GM21717 (cell line): ENCODE measurements at regions not wholly inside any gene's neighbourhood (a gene's known extent, or its start where the extent isn't known, plus 50 kb on each side); places are given as distances from the start of the nearest gene placed in this dataset.
A peak's percentile ranks its signal among the peaks of the same experiment; 100 is the strongest.

Experiments used
- ATAC-seq: cut with Tn5 transposase; IDR thresholded peaks from one replicate; pipeline ENCODE4 v1.9.1; 2021; ENCODE audit warnings: mild to moderate bottlenecking, moderate library complexity; ENCODE audit not compliant: unreplicated experiment

DNA sequence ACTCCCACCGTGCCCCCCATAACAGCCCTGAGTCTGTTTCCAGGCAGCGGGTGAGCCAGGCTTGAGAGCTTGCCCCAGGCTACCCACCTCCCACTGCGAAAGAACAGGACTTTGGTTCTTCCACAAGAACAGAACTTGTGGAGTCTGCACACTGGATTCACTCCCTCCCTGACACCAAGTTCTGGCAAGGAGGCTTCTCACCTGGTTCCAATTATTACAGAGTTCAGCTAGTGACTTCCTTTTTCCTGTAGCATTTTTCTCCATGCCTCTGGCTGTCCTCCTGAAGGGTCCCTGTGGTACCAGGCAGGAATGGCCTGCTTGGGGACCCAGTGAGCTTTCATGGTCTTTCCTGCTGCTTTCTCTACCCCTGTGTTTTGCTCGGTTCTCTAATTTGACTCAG is 208.6 kb upstream of the SFRP2 start:
- no peak for ATAC-seq

DNA sequence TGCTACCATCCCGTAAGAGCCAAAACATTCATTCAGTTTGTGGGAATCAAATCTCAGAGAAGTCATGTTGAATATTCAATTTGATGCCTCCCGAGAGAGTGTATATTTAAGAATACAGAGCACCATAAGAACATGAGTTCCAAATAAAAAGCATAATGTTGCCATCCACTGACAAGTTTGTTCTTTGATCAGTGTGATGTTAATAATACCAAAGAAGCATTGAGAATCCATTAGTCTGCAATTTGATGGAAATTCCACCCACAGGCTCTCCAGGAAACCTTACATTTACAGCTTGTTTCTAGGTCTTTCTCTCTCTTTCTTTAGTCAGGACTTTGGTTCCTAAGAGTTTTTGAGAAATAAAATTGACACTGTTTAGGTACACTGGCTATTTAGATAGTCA is 200.6 kb upstream of the SFRP2 start:
- no peak for ATAC-seq

DNA sequence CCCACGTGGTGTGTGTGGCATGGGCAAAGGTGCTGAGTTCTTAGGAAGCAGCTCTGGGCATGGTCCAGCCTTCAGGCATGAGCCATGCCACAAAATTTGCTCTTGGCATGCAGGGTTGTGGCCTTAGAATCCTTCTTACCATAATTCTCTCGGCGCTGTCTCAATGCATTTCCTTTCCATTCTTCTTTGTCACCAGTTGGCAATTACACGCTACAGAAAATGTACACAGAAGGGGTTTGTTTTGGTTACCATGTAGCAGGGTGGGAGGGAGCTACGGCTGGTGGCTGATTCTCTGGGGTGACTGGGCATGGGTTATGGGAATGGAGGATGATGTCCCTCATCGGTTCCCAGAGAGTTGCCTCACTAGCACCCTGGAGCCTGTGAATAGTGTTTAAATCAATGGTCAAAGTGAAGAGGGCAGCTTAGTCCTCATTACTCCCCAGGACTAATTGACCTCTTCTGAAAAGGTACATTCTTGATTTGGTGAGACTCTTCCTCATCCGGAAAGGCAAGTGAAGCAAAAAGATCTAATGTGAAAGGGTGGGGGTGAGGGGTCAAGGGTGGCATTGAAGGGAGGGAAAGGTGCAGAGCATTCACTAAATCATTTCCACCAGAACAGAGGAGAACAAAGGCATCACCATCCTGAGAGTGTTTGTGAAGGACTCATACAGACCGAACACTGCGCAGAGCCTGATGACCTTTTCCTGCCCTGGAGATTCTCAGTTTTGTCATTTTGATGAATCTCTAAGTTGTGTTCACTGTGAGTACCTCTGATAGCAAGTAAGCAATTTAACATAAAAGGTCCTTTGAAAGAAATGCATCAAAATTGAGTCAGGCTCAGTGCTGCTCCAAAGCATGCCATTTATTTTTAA is 199.8 kb upstream of the SFRP2 start:
- ATAC-seq: no peak

DNA sequence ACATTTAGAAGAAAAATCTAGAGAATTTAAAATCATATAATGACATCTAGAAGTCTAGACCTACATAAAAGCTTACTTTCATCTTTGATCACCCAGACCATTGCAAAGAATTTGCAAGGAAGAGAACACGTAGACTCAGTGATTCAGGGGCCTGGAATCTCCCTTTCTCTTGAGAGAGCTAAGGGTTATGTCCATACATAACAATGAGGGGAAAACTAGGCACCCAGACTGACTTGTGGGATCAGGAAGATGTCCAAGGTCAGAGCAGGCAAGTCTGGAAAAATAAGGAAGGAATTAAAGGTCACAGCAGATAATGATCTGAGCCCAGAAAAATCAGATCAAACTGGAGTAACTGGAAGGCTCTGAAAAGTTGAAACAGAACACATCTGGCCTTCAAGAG is 198.4 kb upstream of the SFRP2 start:
- no peak for ATAC-seq

DNA sequence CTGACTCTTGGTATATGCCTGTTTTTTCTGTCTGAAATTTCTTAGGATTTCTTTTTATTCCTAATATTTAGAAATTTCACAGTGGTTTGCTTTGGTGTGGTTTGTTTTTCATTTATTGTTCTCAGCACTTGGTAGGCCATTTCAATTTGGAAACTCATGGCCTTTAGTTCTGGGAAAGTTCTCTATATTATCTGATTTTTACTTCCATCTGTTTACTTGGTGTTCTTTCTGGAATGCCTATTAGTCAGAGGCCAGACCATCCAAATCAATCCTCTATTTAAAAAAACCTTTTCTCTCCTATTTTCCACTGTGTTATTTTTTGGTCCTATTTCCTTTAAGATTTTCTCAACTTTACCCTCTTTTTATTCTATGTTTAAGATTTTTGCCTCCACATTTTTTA is 188.1 kb upstream of the SFRP2 start:
- no peak for ATAC-seq

DNA sequence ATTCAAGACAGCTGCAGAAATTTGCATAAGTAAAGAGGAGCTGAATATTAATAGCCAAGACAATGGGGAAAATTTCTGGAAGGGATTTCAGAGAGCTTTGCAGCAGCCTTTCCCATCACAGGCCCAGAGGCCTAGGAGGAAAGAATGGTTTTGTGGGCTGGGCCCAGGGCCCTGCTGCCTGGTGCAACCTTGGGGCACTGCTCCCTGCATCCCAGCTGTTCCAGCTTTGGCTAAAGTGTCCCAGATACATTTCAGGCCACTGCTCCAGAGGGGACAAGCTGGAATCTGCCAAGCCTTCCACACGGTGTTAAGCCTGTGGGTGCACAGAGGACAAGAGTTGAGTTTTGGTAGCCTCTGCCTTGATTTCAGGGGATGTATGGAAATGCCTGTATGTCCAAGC is 185.6 kb upstream of the SFRP2 start:
- ATAC-seq: no peak

DNA sequence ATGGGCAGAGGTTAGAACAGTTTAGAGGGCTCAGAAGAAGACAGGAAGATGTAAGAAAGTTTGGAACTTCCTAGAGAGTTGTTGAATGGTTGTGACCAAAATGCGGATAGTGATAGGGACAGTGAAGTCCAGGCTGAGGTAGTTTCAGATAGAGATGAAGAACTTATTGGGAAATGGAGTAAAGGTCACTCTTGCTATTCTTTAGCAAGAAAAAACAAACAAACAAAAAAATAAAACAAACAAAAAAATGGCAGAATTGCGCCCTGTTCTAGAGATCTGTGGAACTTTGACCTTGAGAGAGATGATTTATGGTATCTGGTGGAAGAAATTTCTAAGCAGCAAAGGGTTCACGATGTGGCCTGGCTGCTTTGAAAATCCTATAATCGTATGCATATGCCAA is 185.1 kb upstream of the SFRP2 start:
- no peak for ATAC-seq

DNA sequence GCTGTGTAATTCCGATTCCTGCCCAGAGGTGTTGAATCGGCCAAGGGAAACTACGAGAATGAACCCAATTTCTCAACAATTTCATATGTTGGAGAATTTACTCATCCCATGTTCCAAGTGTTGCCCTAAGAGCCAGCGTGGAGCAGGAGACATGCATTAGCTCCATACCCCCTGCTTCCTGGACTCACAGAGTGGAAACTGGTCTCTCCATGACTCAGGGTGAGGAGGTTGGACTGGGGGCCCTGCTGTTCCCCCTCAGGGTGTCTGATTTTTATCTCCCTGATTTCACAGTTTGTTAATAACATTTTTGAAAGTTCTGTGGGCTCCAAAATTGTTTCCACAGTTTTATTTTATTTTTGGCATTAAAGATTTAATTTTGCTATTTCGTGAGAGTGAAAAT is 183.0 kb upstream of the SFRP2 start:
- no peak for ATAC-seq

DNA sequence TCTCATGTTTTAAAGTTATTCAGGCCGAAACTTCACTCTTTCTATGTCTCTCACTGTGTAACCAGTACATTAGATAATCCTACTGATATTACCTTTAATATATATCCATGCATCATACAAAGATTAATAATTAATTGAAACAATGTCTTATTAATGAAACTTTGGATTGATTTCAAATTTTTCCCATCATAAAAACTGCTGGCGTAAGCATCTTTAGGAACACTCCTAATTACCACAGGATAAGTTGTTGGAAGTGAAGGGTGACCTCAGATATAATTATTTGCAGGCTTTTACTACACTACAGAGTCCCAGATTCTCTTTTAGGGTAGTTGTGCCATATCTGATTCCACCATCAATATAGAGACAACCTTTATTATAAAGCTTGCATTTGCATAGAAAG is 181.3 kb upstream of the SFRP2 start:
- ATAC-seq: no peak

DNA sequence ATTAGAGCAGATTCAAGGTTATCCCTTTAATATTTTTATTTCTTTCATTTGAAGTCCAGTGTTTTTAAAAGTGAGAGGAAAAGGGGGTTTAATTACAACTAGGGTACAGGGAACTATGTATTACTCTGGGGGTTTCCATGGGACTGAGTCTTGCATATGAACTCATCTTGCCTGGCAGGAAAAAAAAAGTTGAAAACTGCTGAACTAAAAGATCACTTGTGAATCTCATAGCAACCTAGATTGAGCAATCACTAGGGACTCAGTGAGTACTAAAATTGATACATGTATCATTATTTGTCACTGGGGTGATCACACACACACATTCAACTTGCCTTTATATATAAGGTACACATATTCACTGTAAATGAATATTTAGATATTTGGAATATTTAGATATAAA is 180.7 kb upstream of the SFRP2 start:
- no peak for ATAC-seq

DNA sequence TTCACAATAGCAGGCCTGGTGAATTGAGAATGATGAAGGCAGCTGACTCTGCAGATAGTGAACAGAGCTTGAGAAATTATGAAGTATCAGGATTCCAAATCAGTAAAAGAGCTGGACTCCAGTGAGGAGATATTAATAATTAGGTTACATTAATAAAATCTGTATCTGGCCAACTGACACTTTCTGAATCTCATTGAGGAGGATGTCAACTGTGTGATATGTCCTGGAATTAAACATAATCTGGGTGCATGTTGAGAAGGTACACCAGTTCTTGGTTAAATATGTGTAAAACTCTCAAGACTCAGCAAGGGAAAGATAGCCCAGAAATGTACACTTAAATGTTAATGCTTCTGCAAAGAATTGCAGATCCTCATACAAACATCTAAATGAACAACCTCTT is 177.8 kb upstream of the SFRP2 start:
- ATAC-seq: no peak

DNA sequence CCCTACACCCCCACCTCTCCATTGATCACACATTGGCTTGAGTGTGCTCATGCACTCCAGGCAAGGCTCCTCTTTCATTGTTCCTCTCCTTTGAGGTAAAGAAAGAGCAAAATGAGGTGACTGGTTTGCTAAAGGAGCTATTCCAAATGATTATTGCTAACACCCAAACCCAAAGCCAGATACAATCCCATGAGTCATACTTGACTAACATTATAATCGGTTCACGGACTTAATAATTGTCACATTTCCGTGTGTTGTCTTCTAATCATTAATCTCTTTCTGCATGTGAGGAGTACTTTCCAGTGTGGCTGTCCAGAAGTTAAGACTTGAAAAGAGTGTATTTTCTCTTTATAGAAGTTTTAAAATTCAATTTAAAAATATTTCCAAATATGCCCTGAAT is 174.3 kb upstream of the SFRP2 start:
- ATAC-seq: no peak

DNA sequence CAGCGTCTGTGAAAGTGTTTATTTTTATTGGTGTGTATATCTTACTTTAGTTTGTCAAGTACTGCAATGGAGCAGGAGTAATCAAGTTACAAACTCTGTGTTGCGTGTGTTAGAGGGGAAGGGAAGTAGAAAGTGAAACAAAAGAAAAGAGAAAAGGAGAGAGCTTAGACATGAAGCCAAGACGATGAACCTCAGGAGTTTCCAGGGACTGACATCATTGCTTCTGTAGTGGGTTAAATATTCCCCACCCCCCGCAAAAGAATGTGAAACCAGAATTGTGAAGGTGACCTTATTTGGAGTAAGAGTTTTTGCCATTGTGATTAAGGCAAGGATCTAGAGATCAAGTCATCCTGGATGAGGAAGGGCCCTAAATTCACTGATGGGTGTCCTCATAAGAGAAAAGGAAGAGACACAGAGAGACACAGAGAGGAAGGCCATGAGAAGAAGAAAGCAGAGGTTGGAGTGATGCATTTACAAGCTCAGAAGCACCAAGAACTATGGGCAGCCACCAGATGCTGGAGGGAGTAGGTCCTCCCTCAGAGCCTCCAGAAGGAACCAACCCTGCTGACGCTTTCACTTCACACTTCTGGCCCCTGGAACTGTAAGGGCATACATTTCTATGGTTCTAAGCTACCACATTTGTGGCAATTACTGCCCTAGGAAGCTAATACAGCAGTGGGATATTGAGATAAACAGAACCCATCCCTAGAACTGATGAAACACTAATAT is 173.6 kb upstream of the SFRP2 start:
- peak; percentile 88 for ATAC-seq

DNA sequence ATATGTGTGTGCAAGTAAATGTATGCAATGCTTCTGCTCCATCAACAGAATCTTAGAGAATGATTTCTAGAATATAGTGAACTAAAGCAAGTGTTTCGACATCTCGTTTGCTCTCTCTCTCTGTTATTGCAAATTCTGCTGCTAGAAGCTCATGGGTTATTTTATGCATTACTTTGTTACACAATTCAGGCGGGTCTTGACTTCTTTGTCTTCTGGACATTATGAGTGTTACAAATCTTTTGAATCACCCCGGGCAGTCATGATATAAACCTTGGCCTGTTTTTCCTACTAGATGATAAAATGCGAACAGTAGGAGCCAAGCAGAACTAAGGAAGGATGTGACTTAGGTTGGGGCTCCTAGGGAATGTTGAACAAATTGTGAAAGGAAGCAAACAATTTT is 166.4 kb upstream of the SFRP2 start:
- ATAC-seq: no peak

DNA sequence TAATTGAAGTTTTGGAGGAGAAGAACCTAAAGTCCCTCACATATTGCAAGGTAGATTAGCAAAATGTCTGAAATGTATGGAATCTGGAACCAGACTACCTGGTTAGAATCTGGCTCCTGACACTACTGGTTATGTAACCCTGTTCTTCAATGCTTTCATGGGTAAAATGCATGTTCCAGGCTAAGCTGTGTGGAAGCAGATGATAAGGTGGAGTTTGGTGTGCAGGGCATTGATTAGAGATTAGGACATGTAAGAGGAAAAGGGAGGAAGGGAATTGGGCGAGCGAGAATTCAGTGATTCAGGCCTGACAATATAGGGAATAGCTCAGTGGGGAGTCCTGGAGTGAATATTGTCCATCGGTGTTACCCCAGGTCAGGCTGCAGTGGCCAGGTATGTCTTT is 165.8 kb upstream of the SFRP2 start:
- ATAC-seq: no peak

DNA sequence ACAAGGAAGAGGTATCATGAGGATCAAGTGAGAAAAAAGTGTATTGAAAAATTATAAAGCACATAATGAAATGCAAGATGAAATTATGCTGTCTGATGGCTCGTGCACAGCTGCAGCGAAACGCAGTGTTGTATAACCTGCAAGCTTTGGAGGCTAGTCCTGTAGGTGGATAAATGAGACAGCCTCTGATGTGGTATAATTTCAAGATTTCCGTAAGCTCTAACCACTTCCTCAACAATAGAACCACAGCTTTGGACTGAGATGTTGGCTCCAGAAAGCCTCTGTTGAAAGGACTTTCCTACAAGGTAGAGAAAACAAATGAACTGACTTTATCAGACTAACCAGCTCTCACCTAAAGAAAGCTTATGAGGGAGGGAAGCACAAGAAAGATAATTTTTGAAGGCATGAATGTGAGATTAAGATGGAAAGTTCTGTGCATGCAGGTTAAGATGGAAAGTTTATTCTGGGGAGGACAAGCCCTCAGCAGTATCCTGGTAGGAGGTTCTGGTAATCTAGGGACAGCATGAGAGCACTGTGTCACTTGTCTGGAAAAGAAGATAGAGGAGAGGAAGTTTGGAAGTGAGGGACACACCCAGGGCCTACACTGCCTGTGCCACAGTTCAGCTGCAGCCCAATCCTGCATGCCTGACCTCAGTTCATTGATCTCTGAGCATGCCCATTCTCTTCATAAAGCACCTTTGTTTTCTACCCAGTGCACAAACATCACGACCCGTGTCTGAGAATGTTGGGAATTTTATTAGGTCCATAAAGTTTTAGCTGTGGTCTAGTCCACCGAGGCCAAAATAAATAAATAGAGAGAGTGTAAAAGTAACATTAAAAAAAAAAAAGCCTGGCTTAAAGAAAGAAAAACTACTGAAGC is 161.5 kb upstream of the SFRP2 start:
- peak; percentile 80 for ATAC-seq

DNA sequence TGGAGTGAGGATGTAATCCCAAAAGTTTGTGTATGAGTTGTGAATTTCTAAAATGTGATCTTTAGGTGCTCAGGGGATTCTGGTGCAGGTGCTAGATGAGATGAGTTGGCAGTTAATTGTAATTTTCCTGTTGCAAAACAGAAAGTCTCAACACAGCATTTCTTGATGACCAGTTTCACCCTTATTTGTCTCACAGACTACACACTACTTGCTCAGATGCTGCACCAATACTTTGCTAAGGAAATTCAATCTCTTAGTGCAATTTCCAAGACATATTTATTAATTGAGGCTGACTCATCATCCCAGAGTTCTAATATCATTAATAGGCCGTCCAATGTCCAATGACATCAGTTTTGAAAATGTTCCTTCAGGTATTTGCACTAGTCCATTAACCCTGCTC is 159.2 kb upstream of the SFRP2 start:
- ATAC-seq: no peak

DNA sequence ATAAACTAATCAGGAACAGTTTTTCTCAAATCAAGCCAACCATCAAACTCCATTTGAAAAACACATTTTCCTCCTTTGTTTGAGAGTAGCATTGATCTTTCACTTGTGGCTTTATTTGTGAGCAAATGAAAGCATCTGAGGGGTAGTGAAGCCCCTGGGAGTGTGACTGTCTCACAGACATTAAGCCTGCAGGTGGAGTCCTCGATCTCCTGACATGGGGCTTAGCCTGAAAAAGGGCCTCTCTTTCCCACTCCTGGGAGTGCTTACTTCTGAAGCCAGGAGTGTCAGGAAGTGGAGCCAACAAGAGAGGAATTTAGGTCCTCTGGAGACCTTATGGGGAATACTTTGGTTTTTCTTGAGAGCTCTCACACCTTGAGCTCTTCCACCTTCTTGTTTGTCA is 158.2 kb upstream of the SFRP2 start:
- no peak for ATAC-seq

DNA sequence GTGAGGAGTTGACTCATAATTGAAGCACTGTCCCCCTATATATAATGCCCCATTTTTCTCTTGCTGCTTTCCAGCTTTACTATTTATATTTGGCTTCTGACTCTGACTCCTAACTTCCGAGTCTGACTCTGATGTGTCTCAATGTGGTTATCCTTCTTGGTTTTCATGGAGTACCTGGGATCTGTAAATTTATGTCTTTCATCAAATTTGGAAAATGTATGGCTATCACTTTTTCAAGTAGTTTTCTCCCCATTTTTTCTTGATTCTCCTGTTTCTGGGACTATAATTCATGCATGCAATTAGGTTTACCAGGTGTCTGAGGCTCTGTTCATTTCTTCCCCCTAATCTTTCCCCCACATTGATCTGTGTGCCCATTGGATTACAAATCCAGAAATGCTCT is 156.8 kb upstream of the SFRP2 start:
- ATAC-seq: no peak

DNA sequence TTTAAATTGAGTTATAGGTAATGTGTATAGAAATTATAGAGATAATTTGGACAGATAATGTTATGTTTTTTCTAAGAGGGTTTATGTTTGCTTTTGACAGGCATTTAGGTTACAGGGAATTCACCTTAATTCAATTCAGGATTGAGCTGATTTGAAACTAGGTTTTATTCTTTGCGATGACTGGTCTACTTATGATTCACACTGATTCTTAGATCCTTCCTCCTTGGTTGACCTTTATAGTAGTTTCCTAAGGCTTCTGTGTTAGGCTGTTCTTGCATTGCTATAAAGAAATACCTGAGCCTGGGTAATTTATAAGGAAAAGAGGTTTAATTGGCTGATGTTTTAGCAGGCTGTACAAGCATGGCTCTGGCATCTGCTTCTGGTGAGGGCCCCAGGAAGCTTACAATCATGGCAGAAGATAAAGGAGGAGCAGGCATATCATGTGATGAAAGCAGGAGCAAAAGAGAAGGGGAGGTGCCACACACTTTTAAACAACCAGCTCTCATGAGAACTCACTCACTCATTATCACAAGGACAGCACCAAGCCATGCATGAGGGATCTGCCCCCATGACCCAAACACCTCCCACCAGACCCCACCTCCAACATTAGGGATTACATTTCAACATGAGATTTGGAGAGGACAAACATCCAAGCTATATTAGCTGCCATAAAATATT is 155.0 kb upstream of the SFRP2 start:
- ATAC-seq: no peak

DNA sequence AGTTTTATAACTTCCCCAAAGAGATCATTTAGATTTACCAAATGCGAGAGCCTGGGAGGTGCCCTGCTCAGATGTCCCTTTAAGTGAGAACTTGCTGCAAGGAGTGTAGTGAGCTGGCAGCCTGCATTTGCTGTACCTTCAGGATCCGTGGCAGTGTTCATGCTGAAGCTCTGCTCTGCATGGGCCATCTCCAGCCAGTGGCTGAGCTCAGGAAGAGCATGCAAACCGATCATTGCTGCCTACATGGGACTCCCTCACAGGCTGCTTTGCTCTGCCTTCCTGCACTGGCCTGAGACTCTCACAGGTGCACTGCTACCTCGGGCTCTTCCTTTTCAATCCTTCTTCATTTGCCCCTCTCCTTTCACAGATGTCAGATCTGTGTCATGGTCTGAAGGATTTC is 152.0 kb upstream of the SFRP2 start:
- ATAC-seq: no peak
